Endometrium (tissue), 2 donors: ENCODE measurements at regions not wholly inside any gene's neighbourhood (a gene's known extent, or its start where the extent isn't known, plus 50 kb on each side); places are given as distances from the start of the nearest gene placed in this dataset.
"Not testable (repeated sequence)": the region's sequence is repeated elsewhere in the genome, so short reads cannot be mapped to it uniquely, and the experiment has no call there.

ENCODE experiments used
- FAIRE-seq: peaks from 2 replicates; lab custom pipeline; 2012; peaks lifted over from hg19 to GRCh38; lab: Jason Lieb, UNC
- donor health status: control.
- donor health status: control.

DNA sequence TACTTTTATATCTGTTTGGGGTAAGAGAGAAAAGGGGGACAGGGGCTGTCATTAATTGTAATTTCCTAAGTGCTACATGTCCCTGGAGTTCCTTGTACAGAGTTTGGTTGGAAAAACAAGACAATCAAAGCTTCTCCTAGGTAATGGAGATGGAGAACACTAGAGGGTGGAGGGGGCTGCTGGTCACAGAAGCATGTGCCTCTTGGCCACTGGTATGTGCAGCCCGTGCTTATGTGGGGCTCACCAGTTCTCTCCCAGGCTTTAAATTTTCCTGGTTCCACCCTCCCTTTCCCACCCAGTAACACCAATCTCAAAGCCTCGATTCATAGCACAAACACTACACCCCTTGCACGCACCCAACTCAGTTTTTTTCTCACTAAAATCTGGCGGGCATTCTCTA is 165.6 kb downstream of the SAMD5 start:
- FAIRE-seq, result no peak

GRCh38 chr6:147674794-147675193 is 166.3 kb downstream of the SAMD5 start:
- FAIRE-seq, result no peak

DNA sequence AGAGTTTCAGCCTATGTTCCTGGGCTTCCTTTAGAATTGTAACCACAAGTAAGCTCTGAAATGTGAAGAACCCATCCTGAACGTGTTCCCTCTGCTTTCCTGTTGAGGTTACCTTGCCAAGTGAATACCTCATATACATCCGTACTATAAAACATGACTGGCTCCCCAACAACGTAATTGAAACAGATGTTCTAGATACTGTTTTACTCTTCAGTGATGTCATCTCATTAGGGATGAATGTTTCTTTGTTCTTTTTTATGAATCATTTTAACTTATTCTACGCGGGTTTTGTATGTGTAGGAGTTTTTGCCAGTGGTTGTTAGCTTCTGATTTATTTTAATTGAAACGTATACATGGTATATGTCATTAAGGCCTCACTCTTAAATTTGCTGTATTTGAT is 166.8 kb downstream of the SAMD5 start:
- FAIRE-seq, result no peak

DNA sequence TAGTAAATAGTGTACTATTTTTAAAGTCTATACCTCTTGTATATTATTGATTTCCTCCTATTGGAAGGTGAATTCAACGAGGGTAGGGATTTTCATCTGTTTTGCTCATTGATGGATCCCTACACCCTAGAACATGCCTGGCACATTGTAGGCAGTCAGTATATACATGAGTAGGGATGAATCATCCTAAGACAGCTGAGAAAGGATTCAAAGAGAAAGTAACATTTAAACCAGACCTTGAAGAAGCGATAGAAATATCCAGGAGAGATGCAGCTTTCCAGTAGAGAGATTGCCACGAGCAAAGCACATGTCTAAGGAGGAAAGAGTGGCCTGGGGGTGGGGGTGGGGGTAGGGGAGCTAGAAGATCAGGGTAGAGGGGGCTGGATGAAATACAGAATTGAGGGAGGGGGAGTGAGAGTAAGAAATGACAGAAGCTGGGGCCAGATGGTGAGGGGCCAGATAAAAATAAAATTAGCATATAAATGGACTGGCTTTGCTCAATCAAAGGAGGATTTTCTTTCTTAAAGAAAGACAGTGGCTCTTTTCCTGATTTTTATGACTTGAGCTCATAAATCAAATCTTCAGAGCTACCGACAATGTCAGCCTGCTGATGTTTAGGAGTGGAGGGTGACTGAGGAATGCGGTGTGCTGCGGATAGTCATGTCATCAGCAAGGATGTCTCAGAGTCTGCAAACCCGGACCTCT is 168.2 kb downstream of the SAMD5 start:
- no peak for FAIRE-seq

GRCh38 chr6:147677647-147678046 is 169.2 kb downstream of the SAMD5 start:
- no peak for FAIRE-seq

GRCh38 chr6:147678253-147678652 is 169.8 kb downstream of the SAMD5 start:
- FAIRE-seq, result peak; percentile 21

DNA sequence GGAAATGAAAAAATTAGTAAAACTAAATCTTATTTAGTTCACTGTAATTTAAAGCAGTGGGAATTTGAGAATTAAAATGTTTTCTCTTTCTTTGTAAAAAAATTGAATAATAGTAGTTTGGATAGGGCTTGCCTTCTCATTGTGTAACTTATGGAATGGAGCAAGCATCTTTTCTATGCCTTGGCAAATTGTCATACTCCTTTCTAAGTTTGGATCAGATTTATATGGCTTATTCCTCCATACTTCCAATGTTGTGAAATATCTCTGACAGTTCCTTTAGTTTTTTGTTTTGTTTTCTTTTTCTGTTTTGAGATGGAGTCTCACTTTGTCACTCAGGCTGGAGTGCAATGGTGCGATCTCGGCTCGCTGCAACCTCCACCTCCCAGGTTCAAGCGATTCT is 176.4 kb downstream of the SAMD5 start:
- no peak for FAIRE-seq

- no peak for FAIRE-seq
Observed at GRCh38 chr6:147689398-147689797, 180.9 kb downstream of the SAMD5 start.

- no peak for FAIRE-seq
Observed at GRCh38 chr6:147691446-147691845, 183.0 kb downstream of the SAMD5 start.

GRCh38 chr6:147693181-147693580 is 184.7 kb downstream of the SAMD5 start:
- no peak for FAIRE-seq

- FAIRE-seq, result not testable (repeated sequence)
Observed at GRCh38 chr6:147694556-147694955, 186.1 kb downstream of the SAMD5 start.

DNA sequence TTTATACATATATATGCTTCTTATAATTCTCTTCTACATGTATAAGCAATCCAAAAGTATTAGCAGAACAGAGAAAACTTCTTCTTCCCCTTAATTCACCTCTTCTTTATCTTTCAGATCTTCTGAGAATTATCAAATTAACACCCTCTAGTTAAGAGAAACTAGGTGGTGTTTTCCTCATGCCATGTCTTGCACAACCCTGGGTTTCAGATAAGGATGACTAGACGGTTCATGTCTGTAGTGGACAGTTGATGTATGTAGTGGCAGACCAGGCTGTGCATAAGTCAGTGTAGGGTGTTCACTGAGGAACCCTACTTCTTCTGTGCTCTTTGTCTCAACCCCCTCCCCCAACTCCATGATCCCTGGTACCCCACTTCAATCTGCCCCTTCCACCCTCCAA is 187.3 kb downstream of the SAMD5 start:
- no peak for FAIRE-seq

GRCh38 chr6:147699140-147699539 is 190.7 kb downstream of the SAMD5 start:
- no peak for FAIRE-seq

GRCh38 chr6:147699637-147700036 is 191.1 kb downstream of the SAMD5 start:
- FAIRE-seq, result no peak

- no peak for FAIRE-seq
Observed at GRCh38 chr6:147700436-147701209, 192.1 kb downstream of the SAMD5 start.

DNA sequence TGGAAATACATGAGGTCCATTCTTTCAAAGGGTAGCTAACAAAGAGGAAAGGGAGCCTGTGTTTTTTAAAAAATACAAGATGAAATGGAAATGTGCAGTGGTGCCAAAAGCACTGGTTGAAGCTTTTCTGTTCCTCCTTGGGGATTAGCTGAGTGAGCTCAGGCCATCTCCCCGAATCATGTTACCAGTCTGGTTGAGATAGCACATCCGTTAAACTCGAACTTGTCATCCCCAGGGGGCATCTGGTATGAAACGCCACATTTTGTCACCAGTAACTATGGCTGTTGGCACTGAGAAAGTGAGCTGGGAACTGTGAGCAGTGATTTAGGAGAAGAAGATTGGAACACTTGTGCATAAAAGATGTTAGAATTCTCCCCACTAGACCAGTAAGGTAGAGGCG is 196.2 kb downstream of the SAMD5 start:
- FAIRE-seq, result no peak

DNA sequence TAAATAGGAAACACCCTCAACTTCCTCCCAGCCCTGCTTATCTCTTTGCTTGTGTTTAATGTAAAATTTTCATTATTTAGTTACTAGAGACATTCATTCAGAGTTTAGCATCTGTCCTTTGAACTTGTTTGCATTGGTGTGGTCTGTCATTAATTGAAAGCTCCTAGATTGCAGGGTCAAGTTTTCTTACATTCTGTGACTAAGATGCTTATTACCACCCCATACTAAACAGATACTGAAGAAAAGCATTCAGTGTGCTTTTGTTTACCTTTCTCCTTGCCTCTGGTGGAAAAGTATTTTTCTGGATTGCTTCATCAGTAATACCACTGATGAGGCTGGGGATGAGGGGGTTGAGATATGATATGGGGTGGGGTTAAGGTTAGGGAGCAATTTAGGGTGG is 199.0 kb downstream of the SAMD5 start:
- FAIRE-seq, result no peak

DNA sequence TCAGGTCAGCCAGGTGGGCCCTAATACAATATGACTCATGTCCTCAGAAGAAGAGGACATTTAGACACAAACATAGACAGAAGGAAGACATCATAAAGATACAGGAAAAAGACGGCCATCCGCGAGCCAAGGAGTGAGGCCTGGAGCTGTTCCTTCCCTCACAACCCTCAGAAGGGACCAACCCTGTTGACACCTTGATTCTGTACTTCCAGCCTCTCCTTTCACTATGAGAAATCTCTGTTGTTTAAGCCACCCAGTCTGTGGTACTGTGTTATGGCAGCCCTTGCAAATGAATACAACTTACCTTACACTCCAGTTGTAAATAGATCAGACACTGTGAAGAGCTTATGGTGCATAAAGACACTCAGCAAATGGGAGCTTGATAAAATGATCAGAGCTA is 199.7 kb downstream of the SAMD5 start:
- no peak for FAIRE-seq

DNA sequence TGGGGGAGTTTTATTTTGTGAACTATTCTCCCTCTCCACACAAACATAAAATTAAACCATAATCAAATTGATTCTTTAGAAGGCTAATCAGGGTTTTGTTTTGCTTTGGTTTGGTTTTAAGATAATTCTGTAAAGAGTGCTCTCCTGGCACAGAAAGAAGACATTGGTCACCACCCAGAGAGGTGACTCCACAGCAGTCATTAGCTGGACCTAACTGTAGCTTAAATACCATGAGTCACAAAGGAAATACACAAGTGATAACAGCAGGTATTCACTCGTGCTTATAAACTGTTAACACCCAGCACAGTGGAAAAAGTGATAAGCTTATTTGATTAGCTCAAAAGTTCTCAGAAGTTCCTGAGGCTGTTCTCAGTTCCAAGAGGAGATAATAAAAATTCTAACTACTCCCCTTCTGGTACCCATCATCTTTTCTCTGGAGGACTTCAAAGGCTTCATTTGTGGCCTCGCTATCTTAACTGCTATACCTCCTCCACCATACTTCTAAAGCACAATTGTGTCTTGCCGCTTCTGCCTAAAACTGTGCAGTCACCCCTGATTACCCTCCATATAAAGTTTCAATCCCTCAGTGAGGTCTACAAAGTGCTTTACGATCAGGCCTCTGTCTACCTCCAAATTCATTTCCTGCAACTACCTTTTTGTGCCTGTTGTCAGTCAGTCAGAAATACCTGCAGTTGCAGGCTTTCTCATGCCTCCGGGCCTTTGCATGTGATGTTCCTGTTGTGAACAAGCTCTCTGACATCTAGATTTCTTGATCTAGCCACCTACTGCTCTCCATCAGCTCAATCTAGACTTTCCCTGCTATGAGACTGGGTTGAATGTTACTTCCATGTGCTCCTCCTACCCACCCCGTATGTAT is 201.1 kb downstream of the SAMD5 start:
- FAIRE-seq, result no peak

DNA sequence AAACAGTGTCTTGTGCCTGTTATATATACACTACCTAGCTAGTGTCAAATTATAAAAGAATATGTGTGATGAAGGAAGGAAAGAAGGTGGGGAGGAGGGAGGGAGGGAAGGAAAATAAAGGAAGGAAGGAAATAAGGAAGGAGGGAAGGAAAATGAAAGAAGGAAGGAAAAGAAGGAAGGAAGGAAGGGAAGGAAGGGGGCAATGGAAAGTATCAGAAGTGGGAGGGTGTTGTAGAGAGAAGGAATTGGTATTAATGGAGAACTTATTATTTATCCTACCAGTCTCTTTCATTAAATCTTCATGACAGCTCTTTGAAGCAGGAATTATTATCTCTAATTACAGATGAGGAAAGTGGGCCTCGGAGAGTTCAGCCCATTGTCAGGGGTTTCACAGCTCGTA is 202.4 kb downstream of the SAMD5 start:
- no peak for FAIRE-seq

DNA sequence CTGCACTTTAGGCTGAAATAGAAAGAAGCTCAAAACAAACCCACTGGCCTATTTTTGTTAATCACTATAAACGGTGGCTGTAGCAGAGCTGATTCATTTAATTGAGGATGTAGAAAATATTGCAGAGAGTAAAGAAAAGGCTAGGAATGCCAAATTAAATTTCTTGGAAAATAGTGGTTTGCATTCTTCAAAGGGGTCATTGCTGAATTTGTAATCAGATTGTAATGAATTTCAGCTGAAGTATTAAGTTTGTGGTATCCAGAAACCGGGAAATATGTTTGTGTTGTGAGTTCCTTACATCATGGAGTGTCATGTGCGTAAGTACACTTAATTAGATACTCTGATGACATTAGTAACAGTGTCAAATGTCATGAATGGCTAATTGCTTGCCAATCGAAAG is 203.0 kb downstream of the SAMD5 start:
- no peak for FAIRE-seq

- FAIRE-seq, result no peak
Observed at GRCh38 chr6:147712841-147713240, 204.4 kb downstream of the SAMD5 start.

DNA sequence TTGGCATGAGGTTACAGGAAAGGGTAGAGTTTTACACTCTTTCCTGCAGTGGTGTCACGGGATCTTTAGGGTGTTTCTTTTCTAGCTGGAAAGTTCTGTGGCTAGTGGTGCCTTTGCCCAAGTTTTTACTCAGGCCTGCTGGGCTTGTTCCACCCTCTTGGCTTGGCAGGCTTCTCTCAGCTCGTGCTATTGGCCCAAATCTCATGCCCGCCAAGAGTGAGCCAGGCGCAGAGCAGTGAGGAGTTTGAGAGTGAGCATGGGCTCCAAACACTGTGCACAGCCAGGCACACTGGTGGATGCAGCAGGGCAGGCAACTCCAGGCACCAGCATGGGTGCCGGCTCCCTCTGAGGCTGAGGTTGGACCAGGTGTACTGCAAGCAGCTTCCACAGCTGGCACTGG is 206.5 kb downstream of the SAMD5 start:
- FAIRE-seq, result no peak
